HG02840 (cell line): ENCODE measurements at regions not wholly inside any gene's neighbourhood (a gene's known extent, or its start where the extent isn't known, plus 50 kb on each side); places are given as distances from the start of the nearest gene placed in this dataset.
"Not testable (repeated sequence)": the region's sequence is repeated elsewhere in the genome, so short reads cannot be mapped to it uniquely, and the experiment has no call there.

Experiments
- ATAC-seq: cut with Tn5 transposase; IDR thresholded peaks from one replicate; pipeline ENCODE4 v1.9.1; 2021; ENCODE audit warnings: mild to moderate bottlenecking, moderate library complexity, moderate number of reproducible peaks; ENCODE audit not compliant: unreplicated experiment, low FRiP score

GRCh38 chr6:9252799-9253198 lies 817.5 kb upstream of the SLC35B3 start:
- ATAC-seq = no peak

GRCh38 chr6:9250852-9251251 lies 815.5 kb upstream of the SLC35B3 start:
- no peak for ATAC-seq

- ATAC-seq = no peak
Observed at GRCh38 chr6:9248133-9248532, 812.8 kb upstream of the SLC35B3 start.

- ATAC-seq = no peak
Observed at GRCh38 chr6:9240861-9241260, 805.5 kb upstream of the SLC35B3 start.

- no peak for ATAC-seq
Observed at GRCh38 chr6:9236443-9236842, 801.1 kb upstream of the SLC35B3 start.

- ATAC-seq = no peak
Observed at GRCh38 chr6:9233686-9234085, 798.3 kb upstream of the SLC35B3 start.

- ATAC-seq = no peak
Observed at GRCh38 chr6:9233226-9233625, 797.9 kb upstream of the SLC35B3 start.

GRCh38 chr6:9225441-9225871 lies 790.1 kb upstream of the SLC35B3 start:
- no peak for ATAC-seq

GRCh38 chr6:9224539-9224938 lies 789.2 kb upstream of the SLC35B3 start:
- ATAC-seq = no peak

GRCh38 chr6:9213717-9214116 lies 778.4 kb upstream of the SLC35B3 start:
- not testable (repeated sequence) for ATAC-seq

- no peak for ATAC-seq
Observed at GRCh38 chr6:9208966-9209365, 773.6 kb upstream of the SLC35B3 start.

GRCh38 chr6:9205645-9206044 lies 770.3 kb upstream of the SLC35B3 start:
- no peak for ATAC-seq

- ATAC-seq = no peak
Observed at GRCh38 chr6:9204171-9204570, 768.8 kb upstream of the SLC35B3 start.

- ATAC-seq = no peak
Observed at GRCh38 chr6:9200712-9201111, 765.4 kb upstream of the SLC35B3 start.

GRCh38 chr6:9197726-9198125 lies 762.4 kb upstream of the SLC35B3 start:
- ATAC-seq = no peak

- no peak for ATAC-seq
Observed at GRCh38 chr6:9195322-9195721, 760.0 kb upstream of the SLC35B3 start.

- ATAC-seq = no peak
Observed at GRCh38 chr6:9192405-9192909, 757.1 kb upstream of the SLC35B3 start.

GRCh38 chr6:9186148-9186547 lies 750.8 kb upstream of the SLC35B3 start:
- ATAC-seq = no peak

GRCh38 chr6:9178071-9178470 lies 742.7 kb upstream of the SLC35B3 start:
- ATAC-seq = no peak

- no peak for ATAC-seq
Observed at GRCh38 chr6:9173229-9173628, 737.9 kb upstream of the SLC35B3 start.

GRCh38 chr6:9172096-9172495 lies 736.8 kb upstream of the SLC35B3 start:
- ATAC-seq = no peak

- no peak for ATAC-seq
Observed at GRCh38 chr6:9168669-9169068, 733.3 kb upstream of the SLC35B3 start.

- ATAC-seq = no peak
Observed at GRCh38 chr6:9161731-9162130, 726.4 kb upstream of the SLC35B3 start.
